ENCODE measurements at regions not wholly inside any gene's neighbourhood (a gene's known extent, or its start where the extent isn't known, plus 50 kb on each side); places are given as distances from the start of the nearest gene placed in this dataset.
"Not testable (repeated sequence)": the region's sequence is repeated elsewhere in the genome, so short reads cannot be mapped to it uniquely, and the experiment has no call there.

GRCh38 chr3:44132593-44132992 lies 109.1 kb upstream of the TOPAZ1 start:
- DNase-seq (ENCODE audit: low spot score) = no peak
- TF ChIP-seq CTCF (IDR thresholded peaks at IDR 0.05; ENCODE audit: borderline replicate concordance, control extremely low read depth, extremely low read depth, insufficient read depth, missing control alignments) = no peak
- in situ Hi-C loops (cut with MboI; ENCODE audit: low sequenced_read_pairs, unreplicated experiment) = no loop called here

GRCh38 chr3:44136421-44136820 lies 105.3 kb upstream of the TOPAZ1 start:
- in situ Hi-C loops (cut with MboI; ENCODE audit: low sequenced_read_pairs, unreplicated experiment) = no loop called here
- no peak for TF ChIP-seq CTCF (IDR thresholded peaks at IDR 0.05; ENCODE audit: borderline replicate concordance, control extremely low read depth, extremely low read depth, insufficient read depth, missing control alignments)
- no peak for DNase-seq (ENCODE audit: low spot score)

GRCh38 chr3:44146073-44146472 lies 95.6 kb upstream of the TOPAZ1 start:
- DNase-seq (ENCODE audit: low spot score) = no peak
- TF ChIP-seq CTCF (IDR thresholded peaks at IDR 0.05; ENCODE audit: borderline replicate concordance, control extremely low read depth, extremely low read depth, insufficient read depth, missing control alignments) = no peak

GRCh38 chr3:44159696-44160300 lies 81.9 kb upstream of the TOPAZ1 start:
- in situ Hi-C loops (cut with MboI; ENCODE audit: low sequenced_read_pairs, unreplicated experiment) = no loop called here
- no peak for DNase-seq (ENCODE audit: low spot score)
- no peak for TF ChIP-seq CTCF (IDR thresholded peaks at IDR 0.05; ENCODE audit: borderline replicate concordance, control extremely low read depth, extremely low read depth, insufficient read depth, missing control alignments)

More at GRCh38 chr3:44146073-44146472, 95.6 kb upstream of the TOPAZ1 start:
- in situ Hi-C loops (cut with MboI; ENCODE audit: low sequenced_read_pairs, unreplicated experiment) = no loop called here

- in situ Hi-C loops (cut with MboI; ENCODE audit: low sequenced_read_pairs, unreplicated experiment) = no loop called here
- DNase-seq (ENCODE audit: low spot score) = no peak
- no peak for TF ChIP-seq CTCF (IDR thresholded peaks at IDR 0.05; ENCODE audit: borderline replicate concordance, control extremely low read depth, extremely low read depth, insufficient read depth, missing control alignments)
These were observed 80.9 kb upstream of the TOPAZ1 start for GRCh38 chr3:44160818-44161217.

- DNase-seq (ENCODE audit: low spot score) = no peak
- TF ChIP-seq CTCF (IDR thresholded peaks at IDR 0.05; ENCODE audit: borderline replicate concordance, control extremely low read depth, extremely low read depth, insufficient read depth, missing control alignments) = no peak
- in situ Hi-C loops (cut with MboI; ENCODE audit: low sequenced_read_pairs, unreplicated experiment) = no loop called here
These were observed 69.8 kb upstream of the TOPAZ1 start for GRCh38 chr3:44171891-44172290.

- DNase-seq (ENCODE audit: low spot score); in situ Hi-C loops (cut with MboI; ENCODE audit: low sequenced_read_pairs, unreplicated experiment): not testable (repeated sequence)
These were observed 69.0 kb upstream of the TOPAZ1 start for GRCh38 chr3:44172701-44173100.
